HepG2 (cell line): ENCODE measurements at regions not wholly inside any gene's neighbourhood (a gene's known extent, or its start where the extent isn't known, plus 50 kb on each side); places are given as distances from the start of the nearest gene placed in this dataset.

Experiments used
- ATAC-seq: fragments of 200-7000 bp; cut with Tn5 transposase; 3 replicates; pipeline ENCODE4 v1.9.1; 2020; ENCODE audit warnings: mild to moderate bottlenecking, moderate library complexity
- BruUV-seq: library from RNA; stranded (reverse); fragments of 400-500 nt; replicated peaks from 2 replicates; lab custom pipeline; 2021; lab: Mats Ljungman, UMichigan
- CTCF ChIA-PET: fragments of 300-600 bp; formaldehyde crosslinking; extraction: SDS; loops from one replicate; lab custom pipeline; 2021; ENCODE audit warnings: low total read pairs, inconsistent platforms, low intra/inter-chr PET ratio; lab: Yijun Ruan, JAX
- POLR2A ChIA-PET: fragments of 350-600 bp; sonication (Branson Sonifier 250); formaldehyde crosslinking; loops from one replicate; lab custom pipeline; 2020; ENCODE audit warnings: antibody characterized with exemption, inconsistent platforms; lab: Yijun Ruan, JAX
- DNase-seq: peaks from one replicate; pipeline ENCODE4 v3.0.0-alpha.2; 2015; ENCODE audit warnings: low spot score
- FAIRE-seq: peaks from 3 replicates; lab custom pipeline; 2011; peaks lifted over from hg19 to GRCh38; lab: Jason Lieb, UNC
- H2AFZ ChIP-seq: one replicate; pipeline ENCODE4 v1.6.1; 2011; ENCODE audit warnings: low read length, inconsistent platforms
- H3K27ac ChIP-seq: fragments of 300-600 bp; 3 replicates; pipeline ENCODE4 v1.8.0; 2011; ENCODE audit warnings: mixed run types, mild to moderate bottlenecking, mixed read lengths, low read length, inconsistent platforms; ENCODE audit not compliant: insufficient read depth; ENCODE audit errors: extremely low read length
- H3K27me3 ChIP-seq, 2 experiments: fragments of 200-600 bp in 1 of 2; 2 replicates in 1 of 2; 3 replicates in 1 of 2; pipeline versions ENCODE4 v1.6.0 to v1.8.0; 2011; ENCODE audit warnings: low read length in 2 of 2, mild to moderate bottlenecking in 2 of 2, moderate library complexity in 2 of 2, inconsistent platforms in 1 of 2; ENCODE audit not compliant: insufficient read depth in 2 of 2, control insufficient read depth in 1 of 2
- H3K36me3 ChIP-seq, 2 experiments: fragments of 200-600 bp in 1 of 2; replicated peaks in 1 of 2; 2 replicates in 1 of 2; 3 replicates in 1 of 2; pipeline versions ENCODE4 v1.5.1 to v1.8.0; 2011; ENCODE audit warnings: low read length in 2 of 2, inconsistent platforms in 1 of 2; ENCODE audit not compliant: insufficient read depth in 2 of 2, control insufficient read depth in 1 of 2
- H3K4me1 ChIP-seq: 2 replicates; pipeline ENCODE4 v1.5.1; 2012; ENCODE audit warnings: low read length, inconsistent platforms; ENCODE audit not compliant: insufficient read depth
- H3K4me2 ChIP-seq: 2 replicates; pipeline ENCODE4 v1.6.0; 2011; ENCODE audit warnings: low read depth, low read length, inconsistent platforms
- H3K4me3 ChIP-seq, 3 experiments: fragments of 200-600 bp in 1 of 3; sonication (generic), shearing (Covaris generic) in 1 of 3; replicated peaks in 1 of 3; 2 replicates each; pipeline ENCODE4 v1.5.1; 2011 to 2016; ENCODE audit warnings: low read length in 3 of 3, inconsistent platforms in 2 of 3, low read depth in 2 of 3, mild to moderate bottlenecking in 2 of 3, control low read depth in 1 of 3, mixed read lengths in 1 of 3; ENCODE audit not compliant: insufficient read depth in 1 of 3
- H3K79me2 ChIP-seq: one replicate; pipeline ENCODE4 v1.6.1; 2011; ENCODE audit warnings: low read length, inconsistent platforms; ENCODE audit not compliant: insufficient read depth
- H3K9ac ChIP-seq: 2 replicates; pipeline ENCODE4 v1.6.0; 2011; ENCODE audit warnings: mild to moderate bottlenecking, low read depth, low read length, inconsistent platforms; ENCODE audit not compliant: insufficient read depth
- H3K9me3 ChIP-seq: 2 replicates; pipeline ENCODE4 v1.5.1; 2012; ENCODE audit warnings: mild to moderate bottlenecking, low read length
- H4K20me1 ChIP-seq: 2 replicates; pipeline ENCODE4 v1.6.0; 2011; ENCODE audit warnings: inconsistent platforms, mild to moderate bottlenecking, low read length, moderate library complexity; ENCODE audit not compliant: insufficient read depth
- FOXO1 ChIP-seq: sonication (generic); formaldehyde crosslinking; IDR thresholded peaks from 2 replicates; pipeline ENCODE4 v1.4.0; 2020; ENCODE audit warnings: missing genetic modification reagents
- GABPB1 ChIP-seq: IDR thresholded peaks from 2 replicates; pipeline ENCODE4 v1.6.1; 2016; ENCODE audit warnings: mild to moderate bottlenecking, missing genetic modification reagents, moderate library complexity, missing compliant biosample characterization
- GTF3A ChIP-seq: sonication (generic); formaldehyde crosslinking; conservative IDR thresholded peaks from 2 replicates; pipeline ENCODE4 v1.4.0; 2020; ENCODE audit warnings: mild to moderate bottlenecking, missing genetic modification reagents
- SMC3 ChIP-seq: IDR thresholded peaks from 2 replicates; pipeline ENCODE4 v1.6.1; 2011; ENCODE audit warnings: low read length, improper control_type of control experiment
- ZFX ChIP-seq: sonication (generic); formaldehyde crosslinking; IDR thresholded peaks from 2 replicates; pipeline ENCODE4 v1.4.0; 2020; ENCODE audit warnings: mild to moderate bottlenecking, low read depth, missing genetic modification reagents, moderate library complexity
- ZNF570 ChIP-seq: sonication (generic); formaldehyde crosslinking; IDR thresholded peaks from 2 replicates; pipeline ENCODE4 v1.4.0; 2020; ENCODE audit warnings: mild to moderate bottlenecking, missing genetic modification reagents, borderline replicate concordance
- WGBS: methylation state at CpG from one replicate; pipeline ENCODE4 v1.1.6; 2017; ENCODE audit warnings: low lambda C conversion rate; 5-methylcytosine and 5-hydroxymethylcytosine counted together
- in situ Hi-C: cut with HindIII; loops from 2 replicates; pipeline ENCODE4 v1.10.0; 2017; ENCODE audit warnings: low pct_unique_long_range_greater_than_20kb; ENCODE audit not compliant: extremely low pct_ligation_motif_present
- intact Hi-C: fragments of 100-400 bp; cut with micrococcal nuclease; formaldehyde crosslinking; loops from one replicate; pipeline ENCODE4 v1.10.0; 2022; ENCODE audit not compliant: unreplicated experiment
- TF ChIP-seq, protein P1 (sequence below): IDR thresholded peaks from 2 replicates; pipeline ENCODE4 v1.6.1; 2012; ENCODE audit warnings: low read length, improper control_type of control experiment
- TF ChIP-seq, protein P2 (sequence below): sonication (generic); formaldehyde crosslinking; conservative IDR thresholded peaks from 2 replicates; pipeline ENCODE4 v1.4.0; 2020; ENCODE audit warnings: missing genetic modification reagents
- TF ChIP-seq, protein P3 (sequence below): sonication (generic); formaldehyde crosslinking; IDR thresholded peaks from 2 replicates; pipeline ENCODE4 v1.5.0; 2020; ENCODE audit warnings: mild to moderate bottlenecking, missing genetic modification reagents
- TF ChIP-seq, protein P4 (sequence below): sonication (generic); formaldehyde crosslinking; IDR thresholded peaks from 2 replicates; pipeline ENCODE4 v1.5.0; 2020; ENCODE audit warnings: missing genetic modification reagents
- TF ChIP-seq, protein P5 (sequence below): sonication (generic); formaldehyde crosslinking; IDR thresholded peaks from 2 replicates; pipeline ENCODE4 v1.9.0; 2022; ENCODE audit warnings: low read depth, missing genetic modification reagents

DNA sequence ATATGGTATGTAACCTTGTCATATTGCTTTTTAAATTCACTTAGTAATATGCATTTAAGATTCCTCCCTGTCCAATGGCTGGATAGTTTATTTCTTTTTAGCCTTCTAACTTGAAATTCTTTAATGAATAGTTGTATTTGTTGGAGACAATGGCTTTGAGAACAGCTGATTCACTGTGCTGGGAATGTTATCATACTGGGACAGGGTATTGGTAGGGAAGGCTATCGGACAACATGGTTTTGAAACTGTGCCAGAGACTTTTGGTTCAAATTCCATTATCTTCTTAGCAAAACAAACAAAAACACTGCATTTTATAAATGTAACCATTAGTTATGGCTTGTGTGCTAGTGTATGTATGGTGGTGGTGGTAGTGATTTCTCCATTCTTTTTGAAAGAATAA is 517.1 kb upstream of the ANKRD30A start (continued):
- TF ChIP-seq, protein P1, sequence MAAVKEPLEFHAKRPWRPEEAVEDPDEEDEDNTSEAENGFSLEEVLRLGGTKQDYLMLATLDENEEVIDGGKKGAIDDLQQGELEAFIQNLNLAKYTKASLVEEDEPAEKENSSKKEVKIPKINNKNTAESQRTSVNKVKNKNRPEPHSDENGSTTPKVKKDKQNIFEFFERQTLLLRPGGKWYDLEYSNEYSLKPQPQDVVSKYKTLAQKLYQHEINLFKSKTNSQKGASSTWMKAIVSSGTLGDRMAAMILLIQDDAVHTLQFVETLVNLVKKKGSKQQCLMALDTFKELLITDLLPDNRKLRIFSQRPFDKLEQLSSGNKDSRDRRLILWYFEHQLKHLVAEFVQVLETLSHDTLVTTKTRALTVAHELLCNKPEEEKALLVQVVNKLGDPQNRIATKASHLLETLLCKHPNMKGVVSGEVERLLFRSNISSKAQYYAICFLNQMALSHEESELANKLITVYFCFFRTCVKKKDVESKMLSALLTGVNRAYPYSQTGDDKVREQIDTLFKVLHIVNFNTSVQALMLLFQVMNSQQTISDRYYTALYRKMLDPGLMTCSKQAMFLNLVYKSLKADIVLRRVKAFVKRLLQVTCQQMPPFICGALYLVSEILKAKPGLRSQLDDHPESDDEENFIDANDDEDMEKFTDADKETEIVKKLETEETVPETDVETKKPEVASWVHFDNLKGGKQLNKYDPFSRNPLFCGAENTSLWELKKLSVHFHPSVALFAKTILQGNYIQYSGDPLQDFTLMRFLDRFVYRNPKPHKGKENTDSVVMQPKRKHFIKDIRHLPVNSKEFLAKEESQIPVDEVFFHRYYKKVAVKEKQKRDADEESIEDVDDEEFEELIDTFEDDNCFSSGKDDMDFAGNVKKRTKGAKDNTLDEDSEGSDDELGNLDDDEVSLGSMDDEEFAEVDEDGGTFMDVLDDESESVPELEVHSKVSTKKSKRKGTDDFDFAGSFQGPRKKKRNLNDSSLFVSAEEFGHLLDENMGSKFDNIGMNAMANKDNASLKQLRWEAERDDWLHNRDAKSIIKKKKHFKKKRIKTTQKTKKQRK = no peak
- TF ChIP-seq GABPB1 (CRISPR knock-in tag) (no peak), ZNF570 (no peak)
- TF ChIP-seq, protein P2, sequence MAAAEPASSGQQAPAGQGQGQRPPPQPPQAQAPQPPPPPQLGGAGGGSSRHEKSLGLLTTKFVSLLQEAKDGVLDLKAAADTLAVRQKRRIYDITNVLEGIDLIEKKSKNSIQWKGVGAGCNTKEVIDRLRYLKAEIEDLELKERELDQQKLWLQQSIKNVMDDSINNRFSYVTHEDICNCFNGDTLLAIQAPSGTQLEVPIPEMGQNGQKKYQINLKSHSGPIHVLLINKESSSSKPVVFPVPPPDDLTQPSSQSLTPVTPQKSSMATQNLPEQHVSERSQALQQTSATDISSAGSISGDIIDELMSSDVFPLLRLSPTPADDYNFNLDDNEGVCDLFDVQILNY = no peak

DNA sequence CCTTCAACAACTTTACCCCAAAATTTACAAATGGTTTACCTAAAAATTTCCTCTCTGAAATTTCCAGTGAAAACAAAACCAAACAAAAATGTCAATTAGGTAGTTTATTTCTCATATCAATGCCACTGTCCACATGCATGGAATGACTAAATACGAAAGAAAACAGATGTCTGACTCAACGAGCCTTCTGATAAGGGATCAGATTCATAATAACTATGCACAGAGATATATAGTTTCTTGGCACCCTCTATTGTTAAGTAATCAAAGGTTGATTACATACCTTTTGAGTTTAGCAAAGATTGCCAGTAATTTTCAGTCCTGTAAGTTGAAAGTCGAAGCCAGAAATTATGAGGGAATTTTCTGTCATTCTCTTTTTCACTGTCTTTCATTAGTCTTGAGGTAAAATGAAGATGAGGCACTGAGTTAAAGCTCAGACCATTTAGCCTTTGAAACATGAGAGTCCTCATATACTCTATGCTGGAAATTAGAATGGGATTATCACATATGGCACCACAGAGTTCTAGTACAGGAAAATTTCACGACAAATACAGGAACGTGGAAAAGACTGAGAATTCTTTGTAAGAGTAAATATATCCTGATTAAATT is 519.1 kb upstream of the ANKRD30A start:
- intact Hi-C loops (no loop called here), in situ Hi-C loops (no loop called here)
- no peak overlapping the region for H3K4me3 ChIP-seq
- BruUV-seq = no TSS peak
- H3K27ac ChIP-seq = no peak overlapping the region
- FAIRE-seq (no peak), ATAC-seq (no peak), DNase-seq (no peak)
- no peak overlapping the region for H3K9ac ChIP-seq
- H2AFZ ChIP-seq = no peak overlapping the region
- H3K4me2 ChIP-seq = no peak overlapping the region
- H3K27me3 ChIP-seq = no peaks in the 10 kb centered on the region
- H3K9me3 ChIP-seq = no peaks in the 10 kb centered on the region
- ChIA-PET CTCF (no interaction called here), POLR2A (no interaction called here)
- no peaks in the 10 kb centered on the region for H4K20me1 ChIP-seq
- H3K79me2 ChIP-seq = no peaks in the 10 kb centered on the region
- 18% methylated on average over 5 of the region's 5 CpGs for WGBS
- H3K36me3 ChIP-seq = no peaks in the 10 kb centered on the region
- no peaks in the 10 kb centered on the region for H3K4me1 ChIP-seq
- TF ChIP-seq SMC3 (no peak), GTF3A (CRISPR knock-in tag) (no peak), ZFX (CRISPR knock-in tag) (no peak), FOXO1 (CRISPR knock-in tag) (no peak)
- TF ChIP-seq, protein P3, sequence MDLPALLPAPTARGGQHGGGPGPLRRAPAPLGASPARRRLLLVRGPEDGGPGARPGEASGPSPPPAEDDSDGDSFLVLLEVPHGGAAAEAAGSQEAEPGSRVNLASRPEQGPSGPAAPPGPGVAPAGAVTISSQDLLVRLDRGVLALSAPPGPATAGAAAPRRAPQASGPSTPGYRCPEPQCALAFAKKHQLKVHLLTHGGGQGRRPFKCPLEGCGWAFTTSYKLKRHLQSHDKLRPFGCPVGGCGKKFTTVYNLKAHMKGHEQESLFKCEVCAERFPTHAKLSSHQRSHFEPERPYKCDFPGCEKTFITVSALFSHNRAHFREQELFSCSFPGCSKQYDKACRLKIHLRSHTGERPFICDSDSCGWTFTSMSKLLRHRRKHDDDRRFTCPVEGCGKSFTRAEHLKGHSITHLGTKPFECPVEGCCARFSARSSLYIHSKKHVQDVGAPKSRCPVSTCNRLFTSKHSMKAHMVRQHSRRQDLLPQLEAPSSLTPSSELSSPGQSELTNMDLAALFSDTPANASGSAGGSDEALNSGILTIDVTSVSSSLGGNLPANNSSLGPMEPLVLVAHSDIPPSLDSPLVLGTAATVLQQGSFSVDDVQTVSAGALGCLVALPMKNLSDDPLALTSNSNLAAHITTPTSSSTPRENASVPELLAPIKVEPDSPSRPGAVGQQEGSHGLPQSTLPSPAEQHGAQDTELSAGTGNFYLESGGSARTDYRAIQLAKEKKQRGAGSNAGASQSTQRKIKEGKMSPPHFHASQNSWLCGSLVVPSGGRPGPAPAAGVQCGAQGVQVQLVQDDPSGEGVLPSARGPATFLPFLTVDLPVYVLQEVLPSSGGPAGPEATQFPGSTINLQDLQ (CRISPR knock-in tag) = no peak
- TF ChIP-seq, protein P4, sequence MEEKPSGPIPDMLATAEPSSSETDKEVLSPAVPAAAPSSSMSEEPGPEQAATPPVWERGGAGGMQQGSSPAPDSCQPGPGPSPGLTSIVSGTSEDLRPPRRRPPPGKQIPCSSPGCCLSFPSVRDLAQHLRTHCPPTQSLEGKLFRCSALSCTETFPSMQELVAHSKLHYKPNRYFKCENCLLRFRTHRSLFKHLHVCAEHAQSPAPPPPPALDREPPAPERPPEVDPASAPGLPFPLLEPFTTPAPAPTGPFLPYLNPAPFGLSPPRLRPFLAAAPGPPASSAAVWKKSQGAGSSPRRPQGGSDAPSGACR (CRISPR knock-in tag) = no peak
- TF ChIP-seq, protein P5, sequence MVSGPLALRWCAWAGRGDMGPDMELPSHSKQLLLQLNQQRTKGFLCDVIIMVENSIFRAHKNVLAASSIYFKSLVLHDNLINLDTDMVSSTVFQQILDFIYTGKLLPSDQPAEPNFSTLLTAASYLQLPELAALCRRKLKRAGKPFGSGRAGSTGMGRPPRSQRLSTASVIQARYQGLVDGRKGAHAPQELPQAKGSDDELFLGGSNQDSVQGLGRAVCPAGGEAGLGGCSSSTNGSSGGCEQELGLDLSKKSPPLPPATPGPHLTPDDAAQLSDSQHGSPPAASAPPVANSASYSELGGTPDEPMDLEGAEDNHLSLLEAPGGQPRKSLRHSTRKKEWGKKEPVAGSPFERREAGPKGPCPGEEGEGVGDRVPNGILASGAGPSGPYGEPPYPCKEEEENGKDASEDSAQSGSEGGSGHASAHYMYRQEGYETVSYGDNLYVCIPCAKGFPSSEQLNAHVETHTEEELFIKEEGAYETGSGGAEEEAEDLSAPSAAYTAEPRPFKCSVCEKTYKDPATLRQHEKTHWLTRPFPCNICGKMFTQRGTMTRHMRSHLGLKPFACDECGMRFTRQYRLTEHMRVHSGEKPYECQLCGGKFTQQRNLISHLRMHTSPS = no peak
